OCI-LY1 (cell line): ENCODE measurements at regions not wholly inside any gene's neighbourhood (a gene's known extent, or its start where the extent isn't known, plus 50 kb on each side); places are given as distances from the start of the nearest gene placed in this dataset.

Source experiments
- CTCF ChIP-seq: fragments of 200-600 bp; sonication (generic), shearing (Covaris generic); IDR thresholded peaks from 2 replicates; pipeline ENCODE4 v1.5.1; 2017; ENCODE audit warnings: mild to moderate bottlenecking, antibody characterized with exemption, low read length, moderate library complexity, mixed read lengths
- EZH2 ChIP-seq: fragments of 200-600 bp; sonication (generic), shearing (Covaris generic); IDR thresholded peaks from 2 replicates; pipeline ENCODE4 v1.8.0; 2017; ENCODE audit warnings: borderline replicate concordance, mixed run types, mild to moderate bottlenecking, antibody characterized with exemption, low read length, moderate library complexity, mixed read lengths

- TF ChIP-seq CTCF (no peak), EZH2 (no peak)
These were observed 128.9 kb upstream of the TARS1 start for GRCh38 chr5:33311893-33312292.
